ENCODE measurements at regions not wholly inside any gene's neighbourhood (a gene's known extent, or its start where the extent isn't known, plus 50 kb on each side); places are given as distances from the start of the nearest gene placed in this dataset.

DNA sequence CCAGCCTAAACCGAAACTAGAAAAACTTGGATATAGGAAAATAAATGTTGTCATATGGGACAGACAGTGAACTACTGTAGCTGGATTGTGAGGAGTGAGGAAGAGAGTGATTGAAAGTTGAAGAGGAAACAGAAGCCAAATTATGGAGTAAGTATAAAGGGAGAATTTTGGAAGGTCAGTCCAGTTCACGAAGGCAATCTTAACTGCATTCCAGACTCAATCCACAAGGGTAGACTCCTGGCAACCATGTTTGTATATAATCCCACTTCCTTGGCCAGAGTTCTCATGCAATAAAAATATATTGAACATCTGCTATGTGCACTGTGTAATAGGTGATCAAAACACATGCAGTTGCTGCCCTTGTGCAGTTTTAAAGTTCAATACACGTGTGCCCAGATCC is 58.6 kb upstream of the CAMK2D start:
- no peak for DNase-seq
- TF ChIP-seq, protein P1, sequence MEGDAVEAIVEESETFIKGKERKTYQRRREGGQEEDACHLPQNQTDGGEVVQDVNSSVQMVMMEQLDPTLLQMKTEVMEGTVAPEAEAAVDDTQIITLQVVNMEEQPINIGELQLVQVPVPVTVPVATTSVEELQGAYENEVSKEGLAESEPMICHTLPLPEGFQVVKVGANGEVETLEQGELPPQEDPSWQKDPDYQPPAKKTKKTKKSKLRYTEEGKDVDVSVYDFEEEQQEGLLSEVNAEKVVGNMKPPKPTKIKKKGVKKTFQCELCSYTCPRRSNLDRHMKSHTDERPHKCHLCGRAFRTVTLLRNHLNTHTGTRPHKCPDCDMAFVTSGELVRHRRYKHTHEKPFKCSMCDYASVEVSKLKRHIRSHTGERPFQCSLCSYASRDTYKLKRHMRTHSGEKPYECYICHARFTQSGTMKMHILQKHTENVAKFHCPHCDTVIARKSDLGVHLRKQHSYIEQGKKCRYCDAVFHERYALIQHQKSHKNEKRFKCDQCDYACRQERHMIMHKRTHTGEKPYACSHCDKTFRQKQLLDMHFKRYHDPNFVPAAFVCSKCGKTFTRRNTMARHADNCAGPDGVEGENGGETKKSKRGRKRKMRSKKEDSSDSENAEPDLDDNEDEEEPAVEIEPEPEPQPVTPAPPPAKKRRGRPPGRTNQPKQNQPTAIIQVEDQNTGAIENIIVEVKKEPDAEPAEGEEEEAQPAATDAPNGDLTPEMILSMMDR (IDR thresholded peaks at IDR 0.05) = no peak
- TF ChIP-seq POLR2A (IDR thresholded peaks at IDR 0.05) = no peak
- Histone ChIP-seq H3K4me1 (no peaks in the 10 kb centered on the region), H3K9me3 (no peaks in the 10 kb centered on the region), H3K36me3 (no peaks in the 10 kb centered on the region), H3K27me3 (no peaks in the 10 kb centered on the region), H3K4me3 (no peak overlapping the region), H3K27ac (no peak overlapping the region)
- intact Hi-C loops (cut with DNase I) = no loop called here
- 39 to 60% methylated on average over 3 of the region's 3 CpGs for WGBS, 2 donors

DNA sequence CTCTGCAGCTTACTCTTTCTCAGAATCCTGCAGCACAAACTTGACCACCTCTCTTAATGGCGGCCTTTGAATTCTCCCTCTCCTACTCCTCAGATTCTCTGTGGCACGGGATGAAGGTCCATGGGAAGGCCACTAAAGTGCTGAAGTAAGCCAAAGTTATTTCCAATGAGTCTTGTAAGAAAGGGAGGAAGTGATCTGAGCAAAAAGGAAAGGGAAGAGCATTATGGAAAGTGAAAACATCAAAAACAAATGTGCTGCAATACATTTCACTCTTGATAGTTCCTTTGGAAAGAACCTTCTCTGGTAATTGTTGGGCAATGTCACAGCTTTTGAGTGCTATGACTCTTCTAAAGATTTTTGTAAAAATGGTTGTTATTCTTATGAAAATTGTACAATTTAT is 54.3 kb upstream of the CAMK2D start:
- no peak for DNase-seq
- no peaks in the 10 kb centered on the region for H3K9me3 ChIP-seq
- TF ChIP-seq POLR2A (IDR thresholded peaks at IDR 0.05) = no peak
- TF ChIP-seq, protein P1 (IDR thresholded peaks at IDR 0.05) = no peak

DNA sequence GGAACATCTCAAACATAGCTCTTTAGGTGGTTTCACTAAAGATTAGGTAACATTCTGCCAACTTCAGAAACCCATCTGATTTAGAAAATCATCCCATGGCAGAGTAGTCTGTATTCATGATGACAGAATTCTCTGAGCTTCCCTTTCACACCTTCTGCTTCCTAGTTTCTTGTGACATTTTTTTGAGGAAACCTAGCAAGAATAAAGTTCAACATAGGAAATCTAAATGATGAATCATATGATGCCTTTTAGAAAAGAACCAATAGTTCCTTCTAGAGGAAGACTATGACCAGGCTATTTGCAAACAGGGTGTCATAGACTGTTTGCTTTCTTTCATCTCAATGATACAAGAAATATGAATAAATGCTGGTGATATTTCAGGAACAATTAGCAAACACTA is 49.8 kb upstream of the CAMK2D start:
- Histone ChIP-seq H3K27ac (no peak overlapping the region), H3K36me3 (no peaks in the 10 kb centered on the region), H3K27me3 (no peaks in the 10 kb centered on the region), H3K4me1 (no peaks in the 10 kb centered on the region), H3K4me3 (no peak overlapping the region), H3K9me3 (no peaks in the 10 kb centered on the region)
- no peak for TF ChIP-seq POLR2A (IDR thresholded peaks at IDR 0.05)
- TF ChIP-seq, protein P1 (IDR thresholded peaks at IDR 0.05) = no peak
- no peak for DNase-seq
- intact Hi-C loops (cut with DNase I) = no loop called here

More for the DNA sequence above, 54.3 kb upstream of the CAMK2D start:
- no peaks in the 10 kb centered on the region for H3K36me3 ChIP-seq
- 61 to 100% methylated on average over 2 of the region's 2 CpGs for WGBS, 2 donors
- H3K27ac ChIP-seq = no peak overlapping the region
- H3K4me3 ChIP-seq = no peak overlapping the region
- intact Hi-C loops (cut with DNase I) = no loop called here
- no peaks in the 10 kb centered on the region for H3K4me1 ChIP-seq
- no peaks in the 10 kb centered on the region for H3K27me3 ChIP-seq

Small RNA genes lying in the stretch of these regions (small RNA-seq; reads per million reads assigned to genes)
- gene AC111193.1 = 0 reads per million in 4 donors
